Gastroesophageal sphincter (tissue), 4 donors: ENCODE measurements at regions not wholly inside any gene's neighbourhood (a gene's known extent, or its start where the extent isn't known, plus 50 kb on each side); places are given as distances from the start of the nearest gene placed in this dataset.

Experiments used
- ATAC-seq: fragments of 150-250 bp; one replicate; pipeline ENCODE4 v1.9.1; 2016; ENCODE audit warnings: mild to moderate bottlenecking, moderate library complexity
- H3K27ac ChIP-seq, 4 donors: fragments of 200-600 bp; sonication (generic) in 3 of 4; 1 replicate in 3 of 4; 2 replicates in 1 of 4; pipeline ENCODE4 v1.5.1; 2016 to 2019
- H3K27me3 ChIP-seq: fragments of 200-600 bp; sonication (generic); one replicate; pipeline ENCODE4 v1.5.1; 2019
- H3K36me3 ChIP-seq, 2 donors: fragments of 200-600 bp; sonication (generic); one replicate each; pipeline ENCODE4 v1.5.1; 2019; ENCODE audit warnings: control low read depth in 1 of 2
- H3K4me1 ChIP-seq, 3 donors: fragments of 200-600 bp; sonication (generic); 1 replicate in 2 of 3; 2 replicates in 1 of 3; pipeline ENCODE4 v1.5.1; 2016 to 2019; ENCODE audit warnings: control low read depth in 2 of 3
- H3K4me3 ChIP-seq, 2 donors: fragments of 200-600 bp; sonication (generic); one replicate each; pipeline ENCODE4 v1.5.1; 2019; ENCODE audit warnings: mild to moderate bottlenecking in 1 of 2, moderate library complexity in 1 of 2
- H3K9me3 ChIP-seq, 3 donors: fragments of 200-600 bp; sonication (generic); one replicate each; pipeline ENCODE4 v1.5.1; 2017 to 2019; ENCODE audit warnings: control low read depth in 2 of 3
- EP300 ChIP-seq: sonication (generic); formaldehyde crosslinking; IDR thresholded peaks from one replicate; pipeline ENCODE4 v1.6.1; 2017; ENCODE audit warnings: antibody characterized with exemption, mild to moderate bottlenecking
- POLR2A ChIP-seq, 2 donors: fragments of 450-650 bp; IDR thresholded peaks; one replicate each; pipeline ENCODE4 v1.6.1; 2017; ENCODE audit warnings: antibody characterized with exemption in 2 of 2, mild to moderate bottlenecking in 2 of 2, moderate library complexity in 1 of 2
- POLR2AphosphoS5 ChIP-seq: sonication (generic); formaldehyde crosslinking; IDR thresholded peaks from one replicate; pipeline ENCODE4 v1.6.1; 2017; ENCODE audit warnings: antibody characterized with exemption
- WGBS, 2 donors: methylation state at CpG; one replicate each; pipeline ENCODE4 v1.1.5; 2018; ENCODE audit warnings: low coverage in 1 of 2; 5-methylcytosine and 5-hydroxymethylcytosine counted together
- TF ChIP-seq, protein P1 (sequence below), 4 experiments: fragments of 200-600 bp in 2 of 4; fragments of 450-650 bp in 2 of 4; sonication (generic) in 1 of 4; IDR thresholded peaks; one replicate each; pipeline ENCODE4 v1.5.1; 2017 to 2019; ENCODE audit warnings: antibody characterized with exemption in 4 of 4, mild to moderate bottlenecking in 2 of 4, moderate library complexity in 2 of 4

DNA sequence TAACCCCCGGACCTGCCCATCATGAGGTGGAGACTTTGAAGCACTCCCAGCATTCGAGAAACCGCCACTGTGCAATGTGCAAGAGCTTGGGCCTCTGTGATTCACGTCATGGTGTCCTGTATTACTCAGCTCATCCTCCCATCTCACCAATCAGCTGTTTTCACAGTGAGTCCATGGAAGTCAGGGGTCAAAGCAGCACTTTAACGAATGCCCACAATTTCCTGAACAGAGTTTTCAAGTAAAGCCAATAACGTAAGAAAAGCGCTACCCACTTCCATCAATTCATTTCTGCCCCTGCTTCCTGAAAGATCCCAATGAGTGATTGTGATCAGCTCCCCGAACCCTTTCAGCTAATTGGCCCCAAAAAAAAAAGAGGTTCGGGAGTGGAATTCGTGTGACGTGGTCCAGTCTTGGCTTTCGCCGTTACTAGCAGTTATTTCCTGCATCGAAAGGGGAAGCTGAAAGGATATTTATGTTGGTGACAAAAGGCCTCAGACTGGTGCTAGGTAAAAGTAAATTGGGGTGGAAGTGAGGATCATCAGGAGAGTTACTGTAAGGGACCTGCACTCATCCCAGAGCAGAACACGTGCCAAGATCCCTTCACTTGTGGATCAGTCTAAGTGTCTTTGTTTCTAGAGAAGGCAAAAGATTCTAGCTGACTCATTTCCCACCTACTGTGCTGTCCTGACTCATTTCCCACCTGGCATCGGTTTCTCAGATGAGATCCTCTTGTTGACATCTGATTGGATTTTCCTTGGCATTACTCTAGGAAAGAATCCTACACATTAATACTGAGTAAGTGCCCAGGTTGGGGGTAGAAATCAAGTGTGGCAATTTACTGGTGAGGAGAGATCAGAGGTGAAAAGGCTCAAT, 136.7 kb upstream of the NUDT7 start:
- TF ChIP-seq POLR2AphosphoS5 (no peak), POLR2A (IDR thresholded peaks at IDR 0.05) (no peak), EP300 (no peak)
- TF ChIP-seq, protein P1, sequence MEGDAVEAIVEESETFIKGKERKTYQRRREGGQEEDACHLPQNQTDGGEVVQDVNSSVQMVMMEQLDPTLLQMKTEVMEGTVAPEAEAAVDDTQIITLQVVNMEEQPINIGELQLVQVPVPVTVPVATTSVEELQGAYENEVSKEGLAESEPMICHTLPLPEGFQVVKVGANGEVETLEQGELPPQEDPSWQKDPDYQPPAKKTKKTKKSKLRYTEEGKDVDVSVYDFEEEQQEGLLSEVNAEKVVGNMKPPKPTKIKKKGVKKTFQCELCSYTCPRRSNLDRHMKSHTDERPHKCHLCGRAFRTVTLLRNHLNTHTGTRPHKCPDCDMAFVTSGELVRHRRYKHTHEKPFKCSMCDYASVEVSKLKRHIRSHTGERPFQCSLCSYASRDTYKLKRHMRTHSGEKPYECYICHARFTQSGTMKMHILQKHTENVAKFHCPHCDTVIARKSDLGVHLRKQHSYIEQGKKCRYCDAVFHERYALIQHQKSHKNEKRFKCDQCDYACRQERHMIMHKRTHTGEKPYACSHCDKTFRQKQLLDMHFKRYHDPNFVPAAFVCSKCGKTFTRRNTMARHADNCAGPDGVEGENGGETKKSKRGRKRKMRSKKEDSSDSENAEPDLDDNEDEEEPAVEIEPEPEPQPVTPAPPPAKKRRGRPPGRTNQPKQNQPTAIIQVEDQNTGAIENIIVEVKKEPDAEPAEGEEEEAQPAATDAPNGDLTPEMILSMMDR (IDR thresholded peaks at IDR 0.05): no peak
- peak overlapping the region in 1 of 4 donors; percentile 27 for H3K27ac ChIP-seq
- H3K27me3 ChIP-seq: peaks cover 38% of the 10 kb centered on the region

GRCh38 chr16:77588389-77588788, 133.9 kb upstream of the NUDT7 start:
- TF ChIP-seq POLR2AphosphoS5 (no peak), EP300 (no peak), POLR2A (IDR thresholded peaks at IDR 0.05) (no peak)
- TF ChIP-seq, protein P1 (IDR thresholded peaks at IDR 0.05): no peak
- no peak overlapping the region for H3K27ac ChIP-seq
- 60 to 67% methylated on average over 2 to 3 of the region's 3 CpGs for WGBS, 2 donors
- H3K4me3 ChIP-seq: no peak overlapping the region
- peaks cover 29% of the 10 kb centered on the region for H3K27me3 ChIP-seq
- H3K36me3 ChIP-seq: no peaks in the 10 kb centered on the region
- H3K9me3 ChIP-seq: no peaks in the 10 kb centered on the region
- no peaks in the 10 kb centered on the region for H3K4me1 ChIP-seq
- ATAC-seq: no peak

More for the DNA sequence above, 136.7 kb upstream of the NUDT7 start:
- Histone ChIP-seq H3K4me3 (no peak overlapping the region), H3K4me1 (no peaks in the 10 kb centered on the region), H3K9me3 (no peaks in the 10 kb centered on the region), H3K36me3 (no peaks in the 10 kb centered on the region)
- 48 to 55% methylated on average over 10 to 14 of the region's 16 CpGs for WGBS, 2 donors
- ATAC-seq: peak; percentile 39

- ATAC-seq: no peak
- no peak for TF ChIP-seq POLR2A (IDR thresholded peaks at IDR 0.05)
- TF ChIP-seq EP300: no peak
- no peaks in the 10 kb centered on the region for H3K9me3 ChIP-seq
- H3K4me3 ChIP-seq: no peak overlapping the region
- H3K27ac ChIP-seq: no peak overlapping the region
- no peaks in the 10 kb centered on the region for H3K36me3 ChIP-seq
- H3K4me1 ChIP-seq: no peaks in the 10 kb centered on the region
- 74 to 81% methylated on average over 4 to 9 of the region's 10 CpGs for WGBS, 2 donors
- peaks cover 29% of the 10 kb centered on the region for H3K27me3 ChIP-seq
Measured at GRCh38 chr16:77589071-77589765, 133.1 kb upstream of the NUDT7 start.

DNA sequence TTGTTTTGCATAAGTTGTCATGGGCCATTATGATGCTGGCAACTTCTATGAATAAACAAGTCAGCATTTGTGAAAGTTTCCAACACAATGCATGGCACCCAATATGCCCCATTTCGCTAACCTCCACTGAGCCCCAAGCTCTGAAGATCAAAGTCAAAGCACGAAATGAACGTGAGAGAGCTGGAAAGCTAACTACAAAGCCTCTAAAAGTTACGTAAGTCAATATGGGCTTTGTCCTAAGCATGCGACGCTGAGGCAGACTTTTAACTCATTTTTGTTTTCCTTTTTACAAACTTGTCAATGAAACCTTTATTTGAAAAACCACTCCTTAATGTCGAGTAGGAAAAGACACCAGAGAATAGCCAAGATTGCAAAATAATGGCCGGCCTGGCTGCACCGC, 131.6 kb upstream of the NUDT7 start:
- Histone ChIP-seq H3K9me3 (no peaks in the 10 kb centered on the region), H3K36me3 (no peaks in the 10 kb centered on the region), H3K27ac (no peak overlapping the region), H3K4me3 (no peak overlapping the region), H3K4me1 (no peaks in the 10 kb centered on the region), H3K27me3 (peaks cover 26% of the 10 kb centered on the region)
- no peak for ATAC-seq
- WGBS, 2 donors: 64 to 74% methylated on average over 6 of the region's 9 CpGs
- no peak for TF ChIP-seq POLR2A (IDR thresholded peaks at IDR 0.05)
- no peak for TF ChIP-seq EP300
- TF ChIP-seq, protein P1 (IDR thresholded peaks at IDR 0.05): no peak
- no peak for TF ChIP-seq POLR2AphosphoS5

GRCh38 chr16:77591347-77591746, 131.0 kb upstream of the NUDT7 start:
- no peak for ATAC-seq
- no peaks in the 10 kb centered on the region for H3K9me3 ChIP-seq
- no peak for TF ChIP-seq EP300
- TF ChIP-seq POLR2A (IDR thresholded peaks at IDR 0.05): no peak
- TF ChIP-seq POLR2AphosphoS5: no peak
- TF ChIP-seq, protein P1 (IDR thresholded peaks at IDR 0.05): no peak
- H3K27ac ChIP-seq: no peak overlapping the region
- H3K4me1 ChIP-seq: no peaks in the 10 kb centered on the region
- H3K4me3 ChIP-seq: no peak overlapping the region
- 65 to 97% methylated on average over 3 to 6 of the region's 6 CpGs for WGBS, 2 donors
- H3K27me3 ChIP-seq: peaks cover 22% of the 10 kb centered on the region
- H3K36me3 ChIP-seq: no peaks in the 10 kb centered on the region
